Muscle of arm (tissue), 1 donor: ENCODE measurements at regions not wholly inside any gene's neighbourhood (a gene's known extent, or its start where the extent isn't known, plus 50 kb on each side); places are given as distances from the start of the nearest gene placed in this dataset.
"Not testable (repeated sequence)": the region's sequence is repeated elsewhere in the genome, so short reads cannot be mapped to it uniquely, and the experiment has no call there.

Source experiments
- DNase-seq: peaks from one replicate; pipeline ENCODE4 v3.0.0-alpha.2; 2013

GRCh38 chr18:1124495-1124894 lies 219.8 kb downstream of the ADCYAP1 start:
- DNase-seq = no peak

- DNase-seq = peak; percentile 16
Measured at GRCh38 chr18:1133541-1133940, 228.9 kb downstream of the ADCYAP1 start.

DNA sequence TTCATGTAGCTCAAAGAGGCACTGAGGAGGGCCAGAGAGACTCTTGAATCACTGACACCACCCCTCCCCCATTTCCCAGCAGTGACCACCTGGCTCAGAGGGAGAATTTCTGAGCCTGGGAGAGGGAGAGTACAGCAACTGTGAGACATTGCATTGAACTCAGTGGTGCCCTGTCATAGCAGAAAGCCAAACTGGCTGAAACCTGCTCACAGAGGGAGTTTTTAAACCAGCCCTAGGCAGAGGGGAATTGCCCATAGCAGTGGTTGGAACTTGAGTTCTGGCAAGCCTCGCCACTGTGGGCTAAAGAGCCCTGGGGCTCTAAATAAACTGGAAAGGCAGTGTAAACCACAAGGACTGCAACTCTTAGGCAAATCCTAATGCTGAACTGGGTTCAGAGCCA lies 243.1 kb downstream of the ADCYAP1 start:
- no peak for DNase-seq

GRCh38 chr18:1149709-1150108 lies 245.0 kb downstream of the ADCYAP1 start:
- DNase-seq = no peak

DNA sequence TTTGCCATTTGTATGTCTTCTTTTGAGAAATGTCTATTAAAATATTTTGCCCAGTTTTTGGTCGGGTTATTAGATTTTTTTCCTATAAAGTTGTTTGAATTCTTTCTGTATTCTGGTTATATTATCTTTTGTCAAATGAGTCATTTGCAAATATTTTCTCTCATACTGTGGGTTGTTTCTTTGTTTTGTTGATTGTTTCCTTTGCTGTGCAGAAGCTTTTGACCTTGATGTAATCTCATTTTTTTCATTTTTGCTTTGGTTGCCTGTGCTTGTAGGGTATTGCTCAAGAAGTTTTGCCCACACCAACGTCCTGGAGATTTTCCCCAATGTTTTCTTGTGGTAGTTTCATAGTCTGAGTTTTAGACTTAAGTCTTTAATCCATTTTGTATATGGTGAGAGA lies 245.7 kb downstream of the ADCYAP1 start:
- no peak for DNase-seq

- DNase-seq = not testable (repeated sequence)
Measured at GRCh38 chr18:1152958-1153357, 248.3 kb downstream of the ADCYAP1 start.

GRCh38 chr18:1173593-1173992 lies 268.9 kb downstream of the ADCYAP1 start:
- DNase-seq = no peak

GRCh38 chr18:1177232-1177631 lies 272.6 kb downstream of the ADCYAP1 start:
- DNase-seq = no peak

- DNase-seq = no peak
Measured at GRCh38 chr18:1191341-1191740, 286.7 kb downstream of the ADCYAP1 start.

DNA sequence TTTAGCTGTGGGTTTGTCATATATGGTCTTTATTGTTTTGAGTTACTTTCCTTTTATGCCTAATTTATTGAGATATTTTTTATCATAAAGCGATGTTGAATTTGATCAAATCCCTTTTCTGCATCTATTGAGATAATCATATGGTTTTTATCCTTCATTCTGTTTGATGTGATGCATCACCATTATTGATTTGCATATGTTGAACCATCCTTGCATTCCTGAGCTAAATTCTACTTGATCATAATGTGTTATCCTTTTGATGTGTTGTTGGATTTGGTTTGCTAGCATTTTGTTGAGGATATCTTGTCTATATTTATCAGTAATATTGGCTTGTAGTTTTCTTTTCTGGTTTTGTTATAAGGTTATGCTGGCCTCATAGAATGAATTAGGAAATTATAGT lies 308.5 kb downstream of the ADCYAP1 start:
- no peak for DNase-seq

- DNase-seq = no peak
Measured at GRCh38 chr18:1222880-1223279, 318.2 kb downstream of the ADCYAP1 start.

DNA sequence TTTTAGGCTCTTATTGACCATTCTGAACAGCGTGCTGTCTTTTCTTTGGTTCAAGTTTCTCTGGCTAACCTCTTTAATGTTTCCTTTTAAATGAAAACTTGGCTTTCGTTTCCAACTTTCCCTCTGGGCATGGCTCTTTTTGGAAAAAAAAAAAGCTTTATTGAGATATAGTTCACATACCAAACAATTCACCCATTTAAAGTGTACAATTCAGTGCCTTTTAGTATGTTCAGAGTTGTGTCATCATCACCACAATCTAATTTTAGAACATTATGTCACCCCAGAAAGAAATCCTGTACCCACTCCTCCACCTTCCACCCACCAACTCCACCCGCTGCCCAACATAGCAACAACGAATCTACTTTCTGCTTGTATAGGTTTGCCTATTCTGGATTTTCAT lies 322.4 kb downstream of the ADCYAP1 start:
- no peak for DNase-seq

GRCh38 chr18:1229634-1230033 lies 325.0 kb downstream of the ADCYAP1 start:
- DNase-seq = no peak

DNA sequence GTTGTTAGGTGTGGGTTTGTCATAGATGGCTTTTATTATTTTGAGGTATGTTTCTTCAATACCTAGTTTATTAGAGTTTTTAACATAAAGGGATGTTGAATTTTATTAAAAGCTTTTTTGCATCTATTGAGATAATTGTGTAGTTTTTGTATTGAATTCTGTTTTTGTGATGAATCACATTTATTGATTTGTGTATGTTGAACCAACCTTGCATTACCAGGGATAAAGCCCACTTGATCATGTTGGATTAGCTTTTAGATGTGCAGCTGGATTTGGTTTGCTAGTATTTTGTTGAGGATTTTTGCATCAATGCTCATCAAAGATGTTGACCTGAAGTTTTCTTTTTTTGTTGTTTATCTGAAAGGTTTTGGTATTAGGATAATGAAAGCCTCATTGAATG lies 328.2 kb downstream of the ADCYAP1 start:
- no peak for DNase-seq

DNA sequence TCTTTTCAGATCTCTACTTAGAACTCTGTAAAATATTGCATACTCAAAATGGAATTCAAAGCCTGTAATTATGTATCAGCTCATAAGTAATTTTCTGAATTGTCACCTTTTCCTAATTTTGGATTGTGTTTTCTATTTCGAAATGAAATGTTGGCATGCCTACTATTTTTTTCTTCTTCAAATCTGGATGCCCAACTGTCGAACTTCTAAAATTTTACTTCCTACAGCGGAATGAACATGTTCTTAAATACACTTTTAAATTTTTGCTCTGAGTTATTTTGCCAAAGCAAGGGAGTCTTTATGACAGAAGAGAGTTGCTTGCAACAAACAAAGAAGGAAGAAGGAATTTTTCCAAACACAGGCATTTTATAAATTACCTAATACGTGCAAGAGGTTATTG lies 336.0 kb downstream of the ADCYAP1 start:
- DNase-seq = no peak

DNA sequence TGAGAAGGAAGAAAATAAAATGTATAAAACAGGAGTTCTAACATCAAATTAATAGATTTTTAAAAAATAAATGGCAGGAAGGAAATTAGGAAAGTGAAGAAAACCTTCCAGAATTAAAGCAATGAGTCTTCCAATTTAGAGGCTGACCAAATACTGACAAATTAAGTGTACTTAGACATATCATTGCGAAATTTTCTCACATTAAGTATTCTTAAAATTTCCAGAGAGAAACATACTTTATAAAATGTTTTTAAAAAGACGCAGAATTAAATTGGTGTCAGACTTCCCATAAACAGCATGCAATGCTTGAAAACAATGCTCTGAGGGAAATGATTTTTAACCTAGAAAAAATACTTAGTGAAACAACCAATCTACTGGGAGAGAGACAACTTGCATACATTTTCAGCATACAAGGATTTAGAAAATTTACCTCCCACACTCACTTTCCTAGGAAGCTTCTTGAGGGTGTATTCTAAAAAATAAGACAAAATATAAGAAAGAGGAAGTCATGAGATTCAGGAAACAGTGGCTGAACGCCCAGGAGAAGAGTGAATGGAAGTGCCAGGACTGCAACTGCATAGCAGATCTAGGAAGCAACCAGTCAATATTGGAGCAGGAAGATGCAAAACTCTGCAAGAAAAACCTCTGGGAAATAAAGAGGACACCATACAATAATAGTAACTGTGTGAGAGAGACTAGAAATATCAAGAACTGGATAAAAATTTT lies 339.9 kb downstream of the ADCYAP1 start:
- no peak for DNase-seq

- DNase-seq = no peak
Measured at GRCh38 chr18:1246827-1247226, 342.2 kb downstream of the ADCYAP1 start.

DNA sequence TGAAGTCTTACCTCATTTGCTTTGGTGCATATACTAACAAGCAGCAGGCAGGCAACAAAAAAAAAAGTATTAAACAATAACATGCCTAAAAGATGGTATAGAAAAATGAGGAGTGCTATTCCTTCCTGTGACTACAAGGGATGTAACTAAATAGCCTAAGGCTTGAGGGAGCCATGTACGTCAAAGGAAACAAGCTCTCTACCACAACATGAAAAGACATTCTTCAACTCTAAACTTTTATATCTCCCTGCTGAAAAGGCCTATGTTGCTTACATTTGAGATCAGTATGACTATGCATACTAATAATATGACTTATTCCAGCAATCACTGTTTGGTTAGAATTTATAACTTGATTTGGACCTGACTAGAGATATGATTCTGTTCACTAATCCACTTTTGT lies 347.9 kb downstream of the ADCYAP1 start:
- no peak for DNase-seq

GRCh38 chr18:1252936-1253335 lies 348.3 kb downstream of the ADCYAP1 start:
- no peak for DNase-seq

GRCh38 chr18:1253827-1254226 lies 349.2 kb downstream of the ADCYAP1 start:
- DNase-seq = no peak

DNA sequence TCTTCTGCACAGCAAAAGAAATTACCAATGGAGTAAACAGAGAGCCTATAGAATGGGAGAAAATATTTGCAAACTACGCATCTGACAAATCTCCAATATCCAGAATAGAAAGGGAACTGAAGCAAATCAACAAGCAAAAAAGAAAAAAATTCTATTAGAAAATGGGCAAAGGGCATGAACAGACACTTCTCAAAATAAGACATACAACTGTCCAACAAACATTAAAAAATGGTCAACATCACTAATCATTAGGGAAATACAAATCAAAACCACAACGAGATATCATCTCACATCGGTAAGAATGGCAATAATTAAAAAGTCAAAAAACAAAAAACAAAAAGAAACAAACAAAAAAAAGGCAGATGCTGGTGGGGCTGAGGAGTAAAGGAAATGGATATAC lies 356.4 kb downstream of the ADCYAP1 start:
- no peak for DNase-seq

- no peak for DNase-seq
Measured at GRCh38 chr18:1267021-1267420, 362.4 kb downstream of the ADCYAP1 start.

GRCh38 chr18:1270081-1270480 lies 365.4 kb downstream of the ADCYAP1 start:
- DNase-seq = no peak

GRCh38 chr18:1273469-1273868 lies 368.8 kb downstream of the ADCYAP1 start:
- DNase-seq = no peak
